ENCODE measurements at regions not wholly inside any gene's neighbourhood (a gene's known extent, or its start where the extent isn't known, plus 50 kb on each side); places are given as distances from the start of the nearest gene placed in this dataset.

GRCh38 chr2:122740594-122740948, 985.1 kb downstream of the TSN start:
- CTCF ChIA-PET, result interaction anchor here (1.6 to 2.2 kb wide), 2 partner anchors 12 to 767 kb away, joined by 3 to 5 read pairs; no protein-coding TSS in a partner anchor
- TF ChIP-seq CTCF (IDR thresholded peaks at IDR 0.05; ENCODE audit: control extremely low read depth, extremely low read depth, low read depth, missing control alignments), result no peak
- DNase-seq (ENCODE audit: extremely low spot score), result no peak
- POLR2A ChIA-PET, result no interaction called here

GRCh38 chr2:122741403-122741802, 986.0 kb downstream of the TSN start:
- DNase-seq (ENCODE audit: extremely low spot score), result no peak
- ChIA-PET CTCF (interaction anchor here (1.3 to 2.2 kb wide), 3 partner anchors 13 to 767 kb away, joined by 3 to 5 read pairs (median 4); no protein-coding TSS in a partner anchor), POLR2A (no interaction called here)
- TF ChIP-seq CTCF (IDR thresholded peaks at IDR 0.05; ENCODE audit: control extremely low read depth, extremely low read depth, low read depth, missing control alignments), result no peak

GRCh38 chr2:122743021-122743675, 987.7 kb downstream of the TSN start:
- ChIA-PET CTCF (no interaction called here), POLR2A (no interaction called here)
- no peak for DNase-seq (ENCODE audit: extremely low spot score)
- TF ChIP-seq CTCF (IDR thresholded peaks at IDR 0.05; ENCODE audit: control extremely low read depth, extremely low read depth, low read depth, missing control alignments), result no peak

GRCh38 chr2:122745603-122746002, 990.2 kb downstream of the TSN start:
- ChIA-PET POLR2A (no interaction called here), CTCF (interaction anchor here (0.9 to 3.3 kb wide), 3 partner anchors 13 to 47 kb away, joined by 3 to 8 read pairs (median 4); no protein-coding TSS in a partner anchor)
- DNase-seq (ENCODE audit: extremely low spot score), result no peak
- no peak for TF ChIP-seq CTCF (IDR thresholded peaks at IDR 0.05; ENCODE audit: control extremely low read depth, extremely low read depth, low read depth, missing control alignments)

GRCh38 chr2:122747670-122748069, 992.2 kb downstream of the TSN start:
- DNase-seq (ENCODE audit: extremely low spot score), result no peak
- TF ChIP-seq CTCF (IDR thresholded peaks at IDR 0.05; ENCODE audit: control extremely low read depth, extremely low read depth, low read depth, missing control alignments), result no peak
- POLR2A ChIA-PET, result no interaction called here
- CTCF ChIA-PET, result no interaction called here

- TF ChIP-seq CTCF (IDR thresholded peaks at IDR 0.05; ENCODE audit: control extremely low read depth, extremely low read depth, low read depth, missing control alignments), result no peak
- no peak for DNase-seq (ENCODE audit: extremely low spot score)
- ChIA-PET POLR2A (no interaction called here), CTCF (no interaction called here)
Measured at GRCh38 chr2:122748552-122749011, 993.1 kb downstream of the TSN start.

Data from GM10248 (cell line).